Loucy (cell line): ENCODE measurements at regions not wholly inside any gene's neighbourhood (a gene's known extent, or its start where the extent isn't known, plus 50 kb on each side); places are given as distances from the start of the nearest gene placed in this dataset.

Experiments
- CTCF ChIP-seq: fragments of 200-600 bp; sonication (generic); conservative IDR thresholded peaks from 2 replicates; pipeline ENCODE4 v1.5.1; 2014; ENCODE audit warnings: mild to moderate bottlenecking, antibody characterized with exemption, low read length
- EZH2phosphoT487 ChIP-seq: fragments of 200-600 bp; IDR thresholded peaks from 2 replicates; pipeline ENCODE4 v1.6.1; 2018; ENCODE audit warnings: antibody characterized with exemption, mild to moderate bottlenecking, moderate library complexity, borderline replicate concordance

- TF ChIP-seq CTCF, result no peak
- no peak for TF ChIP-seq EZH2phosphoT487
These were observed 465.1 kb upstream of the HNRNPA3 start for GRCh38 chr2:176747506-176747905.
